ENCODE measurements at regions not wholly inside any gene's neighbourhood (a gene's known extent, or its start where the extent isn't known, plus 50 kb on each side); places are given as distances from the start of the nearest gene placed in this dataset.

DNA sequence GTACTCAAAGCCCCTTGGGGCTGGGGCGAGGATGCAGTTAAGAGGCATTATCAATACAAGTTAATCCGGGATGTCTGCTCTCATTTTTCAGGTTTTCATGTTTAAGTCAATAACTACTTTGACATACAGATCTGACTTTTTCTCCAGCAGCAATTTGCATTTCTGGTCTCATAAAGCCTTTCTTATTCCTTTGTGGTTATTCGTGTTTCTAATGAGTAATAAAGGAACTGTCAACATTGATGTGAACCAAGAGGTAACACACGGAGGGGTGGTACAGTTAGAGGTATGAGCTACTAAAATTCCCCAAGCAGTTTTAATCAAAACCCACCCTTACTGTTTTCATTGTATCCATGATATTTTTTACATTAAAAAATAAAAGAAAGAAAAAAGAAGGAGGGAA is 138.0 kb upstream of the NFIB start:
- no peak for DNase-seq (ENCODE audit: low spot score)
- Histone ChIP-seq H3K4me3 (no peak overlapping the region), H3K36me3 (ENCODE audit: insufficient read depth) (no peaks in the 10 kb centered on the region), H2AFZ (no peak overlapping the region), H3K9me2 (ENCODE audit: insufficient read depth) (no peaks in the 10 kb centered on the region), H3K4me1 (ENCODE audit: insufficient read depth) (no peaks in the 10 kb centered on the region), H3K79me2 (replicated peaks; ENCODE audit: insufficient read depth) (no peaks in the 10 kb centered on the region), H3K27ac (ENCODE audit: low read depth) (no peak overlapping the region), H3K27me3 (ENCODE audit: insufficient read depth) (no peaks in the 10 kb centered on the region), H4K20me1 (replicated peaks; ENCODE audit: insufficient read depth) (no peaks in the 10 kb centered on the region), H3F3A (replicated peaks; ENCODE audit: low read depth) (no peaks in the 10 kb centered on the region), H3K4me2 (no peak overlapping the region)
- Mint-ChIP-seq H3K9me3 (no peaks in the 10 kb centered on the region), H3K36me3 (ENCODE audit: low read depth) (no peaks in the 10 kb centered on the region), H3K27me3 (ENCODE audit: insufficient read depth, low read depth, poor library complexity) (no peaks in the 10 kb centered on the region), H3K4me3 (no peak overlapping the region), H3K4me1 (peaks cover 3% of the 10 kb centered on the region; the same call in 2 of the 3 replicates), H3K27ac (no peak overlapping the region)
- TF ChIP-seq, protein P1, sequence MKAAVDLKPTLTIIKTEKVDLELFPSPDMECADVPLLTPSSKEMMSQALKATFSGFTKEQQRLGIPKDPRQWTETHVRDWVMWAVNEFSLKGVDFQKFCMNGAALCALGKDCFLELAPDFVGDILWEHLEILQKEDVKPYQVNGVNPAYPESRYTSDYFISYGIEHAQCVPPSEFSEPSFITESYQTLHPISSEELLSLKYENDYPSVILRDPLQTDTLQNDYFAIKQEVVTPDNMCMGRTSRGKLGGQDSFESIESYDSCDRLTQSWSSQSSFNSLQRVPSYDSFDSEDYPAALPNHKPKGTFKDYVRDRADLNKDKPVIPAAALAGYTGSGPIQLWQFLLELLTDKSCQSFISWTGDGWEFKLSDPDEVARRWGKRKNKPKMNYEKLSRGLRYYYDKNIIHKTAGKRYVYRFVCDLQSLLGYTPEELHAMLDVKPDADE (IDR thresholded peaks at IDR 0.05), result no peak
- no peak for TF ChIP-seq JUNB (IDR thresholded peaks at IDR 0.05; ENCODE audit: unreplicated experiment)
- TF ChIP-seq NANOG (IDR thresholded peaks at IDR 0.05; ENCODE audit: borderline replicate concordance), result no peak
- no peak for TF ChIP-seq EZH2phosphoT487 (IDR thresholded peaks at IDR 0.05; ENCODE audit: unreplicated experiment)
- TF ChIP-seq, protein P2, sequence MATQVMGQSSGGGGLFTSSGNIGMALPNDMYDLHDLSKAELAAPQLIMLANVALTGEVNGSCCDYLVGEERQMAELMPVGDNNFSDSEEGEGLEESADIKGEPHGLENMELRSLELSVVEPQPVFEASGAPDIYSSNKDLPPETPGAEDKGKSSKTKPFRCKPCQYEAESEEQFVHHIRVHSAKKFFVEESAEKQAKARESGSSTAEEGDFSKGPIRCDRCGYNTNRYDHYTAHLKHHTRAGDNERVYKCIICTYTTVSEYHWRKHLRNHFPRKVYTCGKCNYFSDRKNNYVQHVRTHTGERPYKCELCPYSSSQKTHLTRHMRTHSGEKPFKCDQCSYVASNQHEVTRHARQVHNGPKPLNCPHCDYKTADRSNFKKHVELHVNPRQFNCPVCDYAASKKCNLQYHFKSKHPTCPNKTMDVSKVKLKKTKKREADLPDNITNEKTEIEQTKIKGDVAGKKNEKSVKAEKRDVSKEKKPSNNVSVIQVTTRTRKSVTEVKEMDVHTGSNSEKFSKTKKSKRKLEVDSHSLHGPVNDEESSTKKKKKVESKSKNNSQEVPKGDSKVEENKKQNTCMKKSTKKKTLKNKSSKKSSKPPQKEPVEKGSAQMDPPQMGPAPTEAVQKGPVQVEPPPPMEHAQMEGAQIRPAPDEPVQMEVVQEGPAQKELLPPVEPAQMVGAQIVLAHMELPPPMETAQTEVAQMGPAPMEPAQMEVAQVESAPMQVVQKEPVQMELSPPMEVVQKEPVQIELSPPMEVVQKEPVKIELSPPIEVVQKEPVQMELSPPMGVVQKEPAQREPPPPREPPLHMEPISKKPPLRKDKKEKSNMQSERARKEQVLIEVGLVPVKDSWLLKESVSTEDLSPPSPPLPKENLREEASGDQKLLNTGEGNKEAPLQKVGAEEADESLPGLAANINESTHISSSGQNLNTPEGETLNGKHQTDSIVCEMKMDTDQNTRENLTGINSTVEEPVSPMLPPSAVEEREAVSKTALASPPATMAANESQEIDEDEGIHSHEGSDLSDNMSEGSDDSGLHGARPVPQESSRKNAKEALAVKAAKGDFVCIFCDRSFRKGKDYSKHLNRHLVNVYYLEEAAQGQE (IDR thresholded peaks at IDR 0.05; ENCODE audit: unreplicated experiment), result no peak
- no peak for TF ChIP-seq CREB1 (CRISPR knock-in tag; IDR thresholded peaks at IDR 0.05; ENCODE audit: low read depth)
- TF ChIP-seq, protein P3, sequence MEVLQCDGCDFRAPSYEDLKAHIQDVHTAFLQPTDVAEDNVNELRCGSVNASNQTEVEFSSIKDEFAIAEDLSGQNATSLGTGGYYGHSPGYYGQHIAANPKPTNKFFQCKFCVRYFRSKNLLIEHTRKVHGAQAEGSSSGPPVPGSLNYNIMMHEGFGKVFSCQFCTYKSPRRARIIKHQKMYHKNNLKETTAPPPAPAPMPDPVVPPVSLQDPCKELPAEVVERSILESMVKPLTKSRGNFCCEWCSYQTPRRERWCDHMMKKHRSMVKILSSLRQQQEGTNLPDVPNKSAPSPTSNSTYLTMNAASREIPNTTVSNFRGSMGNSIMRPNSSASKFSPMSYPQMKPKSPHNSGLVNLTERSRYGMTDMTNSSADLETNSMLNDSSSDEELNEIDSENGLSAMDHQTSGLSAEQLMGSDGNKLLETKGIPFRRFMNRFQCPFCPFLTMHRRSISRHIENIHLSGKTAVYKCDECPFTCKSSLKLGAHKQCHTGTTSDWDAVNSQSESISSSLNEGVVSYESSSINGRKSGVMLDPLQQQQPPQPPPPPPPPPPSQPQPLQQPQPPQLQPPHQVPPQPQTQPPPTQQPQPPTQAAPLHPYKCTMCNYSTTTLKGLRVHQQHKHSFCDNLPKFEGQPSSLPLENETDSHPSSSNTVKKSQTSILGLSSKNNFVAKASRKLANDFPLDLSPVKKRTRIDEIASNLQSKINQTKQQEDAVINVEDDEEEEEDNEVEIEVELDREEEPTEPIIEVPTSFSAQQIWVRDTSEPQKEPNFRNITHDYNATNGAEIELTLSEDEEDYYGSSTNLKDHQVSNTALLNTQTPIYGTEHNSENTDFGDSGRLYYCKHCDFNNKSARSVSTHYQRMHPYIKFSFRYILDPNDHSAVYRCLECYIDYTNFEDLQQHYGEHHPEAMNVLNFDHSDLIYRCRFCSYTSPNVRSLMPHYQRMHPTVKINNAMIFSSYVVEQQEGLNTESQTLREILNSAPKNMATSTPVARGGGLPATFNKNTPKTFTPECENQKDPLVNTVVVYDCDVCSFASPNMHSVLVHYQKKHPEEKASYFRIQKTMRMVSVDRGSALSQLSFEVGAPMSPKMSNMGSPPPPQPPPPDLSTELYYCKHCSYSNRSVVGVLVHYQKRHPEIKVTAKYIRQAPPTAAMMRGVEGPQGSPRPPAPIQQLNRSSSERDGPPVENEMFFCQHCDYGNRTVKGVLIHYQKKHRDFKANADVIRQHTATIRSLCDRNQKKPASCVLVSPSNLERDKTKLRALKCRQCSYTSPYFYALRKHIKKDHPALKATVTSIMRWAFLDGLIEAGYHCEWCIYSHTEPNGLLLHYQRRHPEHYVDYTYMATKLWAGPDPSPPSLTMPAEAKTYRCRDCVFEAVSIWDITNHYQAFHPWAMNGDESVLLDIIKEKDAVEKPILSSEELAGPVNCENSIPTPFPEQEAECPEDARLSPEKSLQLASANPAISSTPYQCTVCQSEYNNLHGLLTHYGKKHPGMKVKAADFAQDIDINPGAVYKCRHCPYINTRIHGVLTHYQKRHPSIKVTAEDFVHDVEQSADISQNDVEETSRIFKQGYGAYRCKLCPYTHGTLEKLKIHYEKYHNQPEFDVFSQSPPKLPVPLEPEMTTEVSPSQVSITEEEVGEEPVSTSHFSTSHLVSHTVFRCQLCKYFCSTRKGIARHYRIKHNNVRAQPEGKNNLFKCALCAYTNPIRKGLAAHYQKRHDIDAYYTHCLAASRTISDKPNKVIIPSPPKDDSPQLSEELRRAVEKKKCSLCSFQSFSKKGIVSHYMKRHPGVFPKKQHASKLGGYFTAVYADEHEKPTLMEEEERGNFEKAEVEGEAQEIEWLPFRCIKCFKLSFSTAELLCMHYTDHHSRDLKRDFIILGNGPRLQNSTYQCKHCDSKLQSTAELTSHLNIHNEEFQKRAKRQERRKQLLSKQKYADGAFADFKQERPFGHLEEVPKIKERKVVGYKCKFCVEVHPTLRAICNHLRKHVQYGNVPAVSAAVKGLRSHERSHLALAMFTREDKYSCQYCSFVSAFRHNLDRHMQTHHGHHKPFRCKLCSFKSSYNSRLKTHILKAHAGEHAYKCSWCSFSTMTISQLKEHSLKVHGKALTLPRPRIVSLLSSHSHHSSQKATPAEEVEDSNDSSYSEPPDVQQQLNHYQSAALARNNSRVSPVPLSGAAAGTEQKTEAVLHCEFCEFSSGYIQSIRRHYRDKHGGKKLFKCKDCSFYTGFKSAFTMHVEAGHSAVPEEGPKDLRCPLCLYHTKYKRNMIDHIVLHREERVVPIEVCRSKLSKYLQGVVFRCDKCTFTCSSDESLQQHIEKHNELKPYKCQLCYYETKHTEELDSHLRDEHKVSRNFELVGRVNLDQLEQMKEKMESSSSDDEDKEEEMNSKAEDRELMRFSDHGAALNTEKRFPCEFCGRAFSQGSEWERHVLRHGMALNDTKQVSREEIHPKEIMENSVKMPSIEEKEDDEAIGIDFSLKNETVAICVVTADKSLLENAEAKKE (CRISPR knock-in tag; IDR thresholded peaks at IDR 0.05), result no peak
- TF ChIP-seq ZNF331 (CRISPR knock-in tag; IDR thresholded peaks at IDR 0.05; ENCODE audit: low read depth), result no peak
- TF ChIP-seq, protein P4, sequence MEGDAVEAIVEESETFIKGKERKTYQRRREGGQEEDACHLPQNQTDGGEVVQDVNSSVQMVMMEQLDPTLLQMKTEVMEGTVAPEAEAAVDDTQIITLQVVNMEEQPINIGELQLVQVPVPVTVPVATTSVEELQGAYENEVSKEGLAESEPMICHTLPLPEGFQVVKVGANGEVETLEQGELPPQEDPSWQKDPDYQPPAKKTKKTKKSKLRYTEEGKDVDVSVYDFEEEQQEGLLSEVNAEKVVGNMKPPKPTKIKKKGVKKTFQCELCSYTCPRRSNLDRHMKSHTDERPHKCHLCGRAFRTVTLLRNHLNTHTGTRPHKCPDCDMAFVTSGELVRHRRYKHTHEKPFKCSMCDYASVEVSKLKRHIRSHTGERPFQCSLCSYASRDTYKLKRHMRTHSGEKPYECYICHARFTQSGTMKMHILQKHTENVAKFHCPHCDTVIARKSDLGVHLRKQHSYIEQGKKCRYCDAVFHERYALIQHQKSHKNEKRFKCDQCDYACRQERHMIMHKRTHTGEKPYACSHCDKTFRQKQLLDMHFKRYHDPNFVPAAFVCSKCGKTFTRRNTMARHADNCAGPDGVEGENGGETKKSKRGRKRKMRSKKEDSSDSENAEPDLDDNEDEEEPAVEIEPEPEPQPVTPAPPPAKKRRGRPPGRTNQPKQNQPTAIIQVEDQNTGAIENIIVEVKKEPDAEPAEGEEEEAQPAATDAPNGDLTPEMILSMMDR (conservative IDR thresholded peaks at IDR 0.05; ENCODE audit: low read depth in 2 of 2), result no peak
- no peak for TF ChIP-seq POLR2AphosphoS5 (IDR thresholded peaks at IDR 0.05; ENCODE audit: low read depth)
- TF ChIP-seq EZH2 (IDR thresholded peaks at IDR 0.05; ENCODE audit: low read depth, unreplicated experiment), result no peak
- no peak for ATAC-seq
